Heart right ventricle (tissue), 16 donors: ENCODE measurements at regions not wholly inside any gene's neighbourhood (a gene's known extent, or its start where the extent isn't known, plus 50 kb on each side); places are given as distances from the start of the nearest gene placed in this dataset.

ENCODE experiments used
- ATAC-seq, 8 donors: fragments of 200-7000 bp; cut with Tn5 transposase; one replicate each; pipeline ENCODE4 v1.9.1; 2020; ENCODE audit warnings: mild to moderate bottlenecking in 8 of 8, moderate library complexity in 8 of 8, moderate number of reproducible peaks in 1 of 8
- DNase-seq, 2 donors: peaks; one replicate each; pipeline ENCODE4 v3.0.0-alpha.2; 2020
- H3K27ac ChIP-seq, 10 donors: fragments of 200-600 bp; sonication (generic) in 2 of 10; one replicate each; pipeline versions ENCODE4 v1.5.0 to v1.8.0; 2020 to 2022; ENCODE audit warnings: mild to moderate bottlenecking in 3 of 10
- H3K27me3 ChIP-seq, 7 donors: fragments of 200-600 bp; one replicate each; pipeline ENCODE4 v1.8.0; 2021 to 2022; ENCODE audit warnings: mild to moderate bottlenecking in 2 of 7
- H3K36me3 ChIP-seq, 9 donors: fragments of 200-600 bp; sonication (generic) in 1 of 9; one replicate each; pipeline versions ENCODE4 v1.5.0 to v1.8.0; 2020 to 2022; ENCODE audit warnings: mild to moderate bottlenecking in 2 of 9
- H3K4me1 ChIP-seq, 9 donors: fragments of 200-600 bp; sonication (generic) in 1 of 9; one replicate each; pipeline versions ENCODE4 v1.5.0 to v1.8.0; 2020 to 2022; ENCODE audit warnings: mild to moderate bottlenecking in 4 of 9
- H3K4me3 ChIP-seq, 10 donors: fragments of 200-600 bp; sonication (generic) in 2 of 10; one replicate each; pipeline versions ENCODE4 v1.5.0 to v1.8.0; 2020 to 2022; ENCODE audit warnings: mild to moderate bottlenecking in 7 of 10, moderate library complexity in 2 of 10
- H3K9me3 ChIP-seq, 11 donors: fragments of 200-600 bp in 10 of 11; sonication (generic) in 2 of 11; one replicate each; pipeline versions ENCODE4 v1.5.0 to v1.8.0; 2013 to 2022; ENCODE audit warnings: mild to moderate bottlenecking in 2 of 11, control low read depth in 1 of 11, moderate library complexity in 1 of 11
- CTCF ChIP-seq, 9 donors: fragments of 200-600 bp; sonication (generic) in 2 of 9; IDR thresholded peaks; one replicate each; pipeline versions ENCODE4 v1.5.0 to v1.8.0; 2021 to 2022; ENCODE audit warnings: antibody characterized with exemption in 9 of 9, mild to moderate bottlenecking in 5 of 9, moderate library complexity in 1 of 9
- WGBS, 2 donors: extraction: QIAGEN DNeasy Blood & Tissue Kit; methylation state at CpG; one replicate each; pipeline ENCODE4 v1.1.7; 2013; ENCODE audit warnings: inconsistent platforms in 1 of 2; 5-methylcytosine and 5-hydroxymethylcytosine counted together
- intact Hi-C, 10 donors: fragments of 100-400 bp; cut with DNase I; formaldehyde crosslinking; loops; one replicate each; pipeline versions ENCODE4 v1.11.1 to v1.14.2; 2022
- donor health status: Arrhythmogenic right ventricular cardiomyopathy.
- donor health status: ischemic (EF 13 %, LVEDD 7.1; RV severe dilation, severe dysfunction).
- donor health status: healthy with polysubstance abuse.
- donor health status: DM: no; HTN: yes; CAD: no.
- donor health status: DM: no; HTN: no; CAD: no.
- donor health status: ischemic (EF 25% LVEDD 6.9; RV normal size, moderate dysfunction).
- donor health status: ischemic (EF 25% LVEDD 5.7; RV mildly dilated, moderate dysfunction).
- donor health status: healthy.
- donor health status: DM: yes; HTN: yes; CAD: no.
- donor health status: Ischemic cardiomyopathy.
- donor health status: ischemic (EF 35%, LVEDD 5.7; RV mildly dilated, moderate dysfunction).
- donor health status: nonischemic (EF 11% LVEDD 7.7; RV severe dilation, severe dysfunction).
- donor health status: DM: yes; HTN: yes; CAD: no.
- donor health status: PGD.
- donor health status: ischemic (EF 29% LVEDD 5.4; RV normal size, mild dysfunction).
- donor health status: nonischemic (EF 23%, LVEDD 6.1; RV moderate dilation, normal function).

GRCh38 chr20:19812056-19812455, 54.0 kb downstream of the RIN2 start:
- intact Hi-C loops = no loop called here
- H3K36me3 ChIP-seq = peaks cover 0 to 10% (median 0%) of the 10 kb centered on the region in 9 donors
- DNase-seq (no peak), ATAC-seq (no peak)
- peaks cover 8 to 82% (median 53%) of the 10 kb centered on the region in 9 donors for H3K4me1 ChIP-seq
- H3K9me3 ChIP-seq = no peaks in the 10 kb centered on the region
- 100% methylated on average over 1 of the region's 1 CpG for WGBS, 2 donors
- H3K4me3 ChIP-seq = no peak overlapping the region
- H3K27ac ChIP-seq = peak overlapping the region in 5 of 10 donors; percentile 17 to 90 (median 40)
- TF ChIP-seq CTCF (IDR thresholded peaks at IDR 0.05) = no peak
- H3K27me3 ChIP-seq = no peaks in the 10 kb centered on the region

GRCh38 chr20:19812696-19813095, 54.6 kb downstream of the RIN2 start:
- Histone ChIP-seq H3K27ac (peak overlapping the region in 8 of 10 donors; percentile 17 to 90 (median 34)), H3K27me3 (no peaks in the 10 kb centered on the region), H3K4me3 (no peak overlapping the region), H3K9me3 (no peaks in the 10 kb centered on the region), H3K36me3 (peaks cover 0 to 10% (median 0%) of the 10 kb centered on the region in 9 donors), H3K4me1 (peaks cover 4 to 80% (median 54%) of the 10 kb centered on the region in 9 donors)
- intact Hi-C loops = no loop called here
- 64 to 74% methylated on average over 1 of the region's 1 CpG for WGBS, 2 donors
- ATAC-seq = peak in 1 of 8 donors; percentile 7
- TF ChIP-seq CTCF (IDR thresholded peaks at IDR 0.05) = no peak
- no peak for DNase-seq

GRCh38 chr20:19813846-19814640, 56.0 kb downstream of the RIN2 start:
- H3K36me3 ChIP-seq = peaks cover 0 to 14% (median 0%) of the 10 kb centered on the region in 9 donors
- no peak for ATAC-seq
- H3K27ac ChIP-seq = peak overlapping the region in 9 of 10 donors; percentile 54 to 90 (median 61)
- H3K9me3 ChIP-seq = peaks cover 0 to 6% (median 0%) of the 10 kb centered on the region in 11 donors
- TF ChIP-seq CTCF (IDR thresholded peaks at IDR 0.05) = no peak
- DNase-seq = no peak
- WGBS, 2 donors = 63 to 70% methylated on average over 9 of the region's 9 CpGs
- no peak overlapping the region for H3K4me3 ChIP-seq
- no peaks in the 10 kb centered on the region for H3K27me3 ChIP-seq
- H3K4me1 ChIP-seq = peaks cover 4 to 72% (median 57%) of the 10 kb centered on the region in 9 donors
- intact Hi-C loops = loop anchor here in 1 of 10 donors (1.0 kb wide), 1 partner anchor 19 kb away; no protein-coding TSS in a partner anchor

GRCh38 chr20:19815553-19815991, 57.5 kb downstream of the RIN2 start:
- Histone ChIP-seq H3K27ac (peak overlapping the region; percentile 11 to 90 (median 60)), H3K4me1 (peaks cover 4 to 68% (median 55%) of the 10 kb centered on the region in 9 donors)

More at GRCh38 chr20:19815553-19815991, 57.5 kb downstream of the RIN2 start:
- TF ChIP-seq CTCF (IDR thresholded peaks at IDR 0.05) = peak in 4 of 9 donors; percentile 20 to 38 (median 26)
- intact Hi-C loops = loop anchor here in 3 of 10 donors (5.0 kb wide), 1 partner anchor 72 kb away; no protein-coding TSS in a partner anchor
- DNase-seq (peak in 1 of 2 donors; percentile 60), ATAC-seq (peak; percentile 82 to 96 (median 92))
- WGBS, 2 donors = 29 to 40% methylated on average over 8 of the region's 8 CpGs
- no peak overlapping the region for H3K4me3 ChIP-seq
- H3K36me3 ChIP-seq = peaks cover 0 to 7% (median 0%) of the 10 kb centered on the region in 9 donors
- H3K27me3 ChIP-seq = no peaks in the 10 kb centered on the region
- H3K9me3 ChIP-seq = peaks cover 0 to 13% (median 0%) of the 10 kb centered on the region in 11 donors
